HepG2 (cell line): ENCODE measurements at regions not wholly inside any gene's neighbourhood (a gene's known extent, or its start where the extent isn't known, plus 50 kb on each side); places are given as distances from the start of the nearest gene placed in this dataset.

ENCODE experiments used
- ATAC-seq: fragments of 200-7000 bp; cut with Tn5 transposase; 3 replicates; pipeline ENCODE4 v1.9.1; 2020; ENCODE audit warnings: mild to moderate bottlenecking, moderate library complexity
- BruUV-seq: library from RNA; stranded (reverse); fragments of 400-500 nt; replicated peaks from 2 replicates; lab custom pipeline; 2021; lab: Mats Ljungman, UMichigan
- CTCF ChIA-PET: fragments of 300-600 bp; formaldehyde crosslinking; extraction: SDS; loops from one replicate; lab custom pipeline; 2021; ENCODE audit warnings: low total read pairs, inconsistent platforms, low intra/inter-chr PET ratio; lab: Yijun Ruan, JAX
- POLR2A ChIA-PET: fragments of 350-600 bp; sonication (Branson Sonifier 250); formaldehyde crosslinking; loops from one replicate; lab custom pipeline; 2020; ENCODE audit warnings: antibody characterized with exemption, inconsistent platforms; lab: Yijun Ruan, JAX
- DNase-seq: peaks from one replicate; pipeline ENCODE4 v3.0.0-alpha.2; 2015; ENCODE audit warnings: low spot score
- FAIRE-seq: peaks from 3 replicates; lab custom pipeline; 2011; peaks lifted over from hg19 to GRCh38; lab: Jason Lieb, UNC
- H2AFZ ChIP-seq: one replicate; pipeline ENCODE4 v1.6.1; 2011; ENCODE audit warnings: low read length, inconsistent platforms
- H3K27ac ChIP-seq: fragments of 300-600 bp; 3 replicates; pipeline ENCODE4 v1.8.0; 2011; ENCODE audit warnings: mixed run types, mild to moderate bottlenecking, mixed read lengths, low read length, inconsistent platforms; ENCODE audit not compliant: insufficient read depth; ENCODE audit errors: extremely low read length
- H3K27me3 ChIP-seq, 2 experiments: fragments of 200-600 bp in 1 of 2; 2 replicates in 1 of 2; 3 replicates in 1 of 2; pipeline versions ENCODE4 v1.6.0 to v1.8.0; 2011; ENCODE audit warnings: low read length in 2 of 2, mild to moderate bottlenecking in 2 of 2, moderate library complexity in 2 of 2, inconsistent platforms in 1 of 2; ENCODE audit not compliant: insufficient read depth in 2 of 2, control insufficient read depth in 1 of 2
- H3K36me3 ChIP-seq, 2 experiments: fragments of 200-600 bp in 1 of 2; replicated peaks in 1 of 2; 2 replicates in 1 of 2; 3 replicates in 1 of 2; pipeline versions ENCODE4 v1.5.1 to v1.8.0; 2011; ENCODE audit warnings: low read length in 2 of 2, inconsistent platforms in 1 of 2; ENCODE audit not compliant: insufficient read depth in 2 of 2, control insufficient read depth in 1 of 2
- H3K4me1 ChIP-seq: 2 replicates; pipeline ENCODE4 v1.5.1; 2012; ENCODE audit warnings: low read length, inconsistent platforms; ENCODE audit not compliant: insufficient read depth
- H3K4me2 ChIP-seq: 2 replicates; pipeline ENCODE4 v1.6.0; 2011; ENCODE audit warnings: low read depth, low read length, inconsistent platforms
- H3K4me3 ChIP-seq, 3 experiments: fragments of 200-600 bp in 1 of 3; sonication (generic), shearing (Covaris generic) in 1 of 3; replicated peaks in 1 of 3; 2 replicates each; pipeline ENCODE4 v1.5.1; 2011 to 2016; ENCODE audit warnings: low read length in 3 of 3, inconsistent platforms in 2 of 3, low read depth in 2 of 3, mild to moderate bottlenecking in 2 of 3, control low read depth in 1 of 3, mixed read lengths in 1 of 3; ENCODE audit not compliant: insufficient read depth in 1 of 3
- H3K79me2 ChIP-seq: one replicate; pipeline ENCODE4 v1.6.1; 2011; ENCODE audit warnings: low read length, inconsistent platforms; ENCODE audit not compliant: insufficient read depth
- H3K9ac ChIP-seq: 2 replicates; pipeline ENCODE4 v1.6.0; 2011; ENCODE audit warnings: mild to moderate bottlenecking, low read depth, low read length, inconsistent platforms; ENCODE audit not compliant: insufficient read depth
- H3K9me3 ChIP-seq: 2 replicates; pipeline ENCODE4 v1.5.1; 2012; ENCODE audit warnings: mild to moderate bottlenecking, low read length
- H4K20me1 ChIP-seq: 2 replicates; pipeline ENCODE4 v1.6.0; 2011; ENCODE audit warnings: inconsistent platforms, mild to moderate bottlenecking, low read length, moderate library complexity; ENCODE audit not compliant: insufficient read depth
- ARID5B ChIP-seq: IDR thresholded peaks from 2 replicates; pipeline ENCODE4 v1.4.0; 2020; ENCODE audit warnings: mild to moderate bottlenecking, missing genetic modification reagents
- PHF5A ChIP-seq: IDR thresholded peaks from one replicate; pipeline ENCODE4 v1.6.1; 2018; ENCODE audit warnings: low read depth, missing genetic modification reagents; ENCODE audit not compliant: unreplicated experiment
- SP4 ChIP-seq: sonication (generic); formaldehyde crosslinking; IDR thresholded peaks from 2 replicates; pipeline ENCODE4 v1.8.1; 2023; ENCODE audit warnings: mild to moderate bottlenecking, missing genetic modification reagents
- ZFP37 ChIP-seq: sonication (generic); formaldehyde crosslinking; IDR thresholded peaks from 2 replicates; pipeline ENCODE4 v1.4.0; 2020; ENCODE audit warnings: missing genetic modification reagents, borderline replicate concordance
- ZGPAT ChIP-seq: IDR thresholded peaks from 2 replicates; pipeline ENCODE4 v1.6.1; 2016; ENCODE audit warnings: mild to moderate bottlenecking
- ZNF292 ChIP-seq: sonication (generic); formaldehyde crosslinking; IDR thresholded peaks from 2 replicates; pipeline ENCODE4 v1.8.1; 2022; ENCODE audit warnings: mild to moderate bottlenecking, low read depth, missing genetic modification reagents, borderline replicate concordance
- ZNF660 ChIP-seq: sonication (generic); formaldehyde crosslinking; IDR thresholded peaks from 2 replicates; pipeline ENCODE4 v1.5.1; 2020; ENCODE audit warnings: mild to moderate bottlenecking, low read depth, missing genetic modification reagents, borderline replicate concordance
- ZNF782 ChIP-seq: sonication (generic); formaldehyde crosslinking; IDR thresholded peaks from 2 replicates; pipeline ENCODE4 v1.4.0; 2020; ENCODE audit warnings: missing genetic modification reagents, mild to moderate bottlenecking, borderline replicate concordance
- ZSCAN25 ChIP-seq: sonication (generic); formaldehyde crosslinking; IDR thresholded peaks from 2 replicates; pipeline ENCODE4 v1.8.0; 2022; ENCODE audit warnings: mild to moderate bottlenecking, missing genetic modification reagents
- WGBS: methylation state at CpG from one replicate; pipeline ENCODE4 v1.1.6; 2017; ENCODE audit warnings: low lambda C conversion rate; 5-methylcytosine and 5-hydroxymethylcytosine counted together
- in situ Hi-C: cut with HindIII; loops from 2 replicates; pipeline ENCODE4 v1.10.0; 2017; ENCODE audit warnings: low pct_unique_long_range_greater_than_20kb; ENCODE audit not compliant: extremely low pct_ligation_motif_present
- intact Hi-C: fragments of 100-400 bp; cut with micrococcal nuclease; formaldehyde crosslinking; loops from one replicate; pipeline ENCODE4 v1.10.0; 2022; ENCODE audit not compliant: unreplicated experiment

- TF ChIP-seq PHF5A (CRISPR knock-in tag): no peak
Observed at GRCh38 chr9:111222757-111223156, 107.3 kb downstream of the OR2K2 start (continued).

GRCh38 chr9:111212874-111213273, 117.2 kb downstream of the OR2K2 start:
- DNase-seq: no peak
- ATAC-seq: no peak
- in situ Hi-C loops: no loop called here
- no peak overlapping the region for H3K9ac ChIP-seq
- no peak overlapping the region for H2AFZ ChIP-seq
- CTCF ChIA-PET: no interaction called here
- no peak for FAIRE-seq
- intact Hi-C loops: no loop called here
- no peaks in the 10 kb centered on the region for H3K79me2 ChIP-seq
- WGBS: 13% methylated on average over 6 of the region's 6 CpGs
- H4K20me1 ChIP-seq: no peaks in the 10 kb centered on the region
- POLR2A ChIA-PET: no interaction called here
- TF ChIP-seq ZNF292 (CRISPR knock-in tag) (no peak), ZGPAT (CRISPR knock-in tag) (no peak), ZNF660 (CRISPR knock-in tag) (no peak), SP4 (CRISPR knock-in tag) (no peak), ZNF782 (CRISPR knock-in tag) (no peak), ZSCAN25 (CRISPR knock-in tag) (no peak), ARID5B (CRISPR knock-in tag) (no peak), ZFP37 (no peak)
- H3K36me3 ChIP-seq: no peaks in the 10 kb centered on the region
- no peak overlapping the region for H3K27ac ChIP-seq
- no peaks in the 10 kb centered on the region for H3K27me3 ChIP-seq
- no peaks in the 10 kb centered on the region for H3K9me3 ChIP-seq
- H3K4me3 ChIP-seq: no peak overlapping the region
- no TSS peak for BruUV-seq
- H3K4me2 ChIP-seq: no peak overlapping the region
- H3K4me1 ChIP-seq: no peaks in the 10 kb centered on the region
